ENCODE measurements at regions not wholly inside any gene's neighbourhood (a gene's known extent, or its start where the extent isn't known, plus 50 kb on each side); places are given as distances from the start of the nearest gene placed in this dataset.

DNA sequence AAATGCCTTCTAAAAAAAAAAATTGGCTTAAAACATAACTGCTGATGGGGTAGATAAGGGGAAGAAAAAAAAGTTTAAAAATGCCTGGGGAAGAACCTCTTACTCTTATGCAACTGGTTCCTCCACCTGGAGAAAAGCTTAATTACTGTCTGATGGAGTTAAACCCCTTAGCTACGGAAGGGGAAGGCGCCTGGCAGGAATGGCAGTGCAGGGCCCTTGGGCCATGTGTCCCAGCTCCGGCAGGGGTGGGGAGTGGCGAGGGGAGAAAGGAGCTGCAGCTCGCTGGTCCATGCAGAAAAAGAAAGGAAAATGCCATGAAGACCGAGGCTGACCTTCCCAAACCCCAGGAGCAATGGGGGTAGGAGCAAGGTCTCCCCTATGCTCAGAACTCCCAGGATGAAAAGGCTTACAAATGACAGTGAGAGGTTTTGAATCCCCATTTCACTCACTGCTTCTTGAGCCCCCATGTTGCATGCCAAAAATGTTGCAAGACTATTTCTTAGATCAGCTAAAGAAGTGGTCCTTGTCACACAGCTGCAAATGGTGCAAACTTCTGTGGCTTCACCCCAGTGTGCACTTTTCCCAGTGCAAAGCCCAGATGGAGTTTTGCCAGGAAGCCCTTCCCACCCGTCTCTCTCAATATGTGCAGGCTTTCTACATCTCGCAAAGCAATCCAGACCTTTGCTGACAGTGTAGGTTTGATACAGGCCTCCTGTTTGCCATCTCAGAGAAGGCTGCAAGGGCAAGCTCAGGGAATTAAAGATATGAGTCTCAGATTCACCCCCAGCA is 204.8 kb upstream of the CT83 start:
- no peak for DNase-seq (ENCODE audit: low read depth)
- in situ Hi-C loops (cut with HindIII; ENCODE audit: low pct_unique_long_range_greater_than_20kb, low sequenced_read_pairs): no loop called here

DNA sequence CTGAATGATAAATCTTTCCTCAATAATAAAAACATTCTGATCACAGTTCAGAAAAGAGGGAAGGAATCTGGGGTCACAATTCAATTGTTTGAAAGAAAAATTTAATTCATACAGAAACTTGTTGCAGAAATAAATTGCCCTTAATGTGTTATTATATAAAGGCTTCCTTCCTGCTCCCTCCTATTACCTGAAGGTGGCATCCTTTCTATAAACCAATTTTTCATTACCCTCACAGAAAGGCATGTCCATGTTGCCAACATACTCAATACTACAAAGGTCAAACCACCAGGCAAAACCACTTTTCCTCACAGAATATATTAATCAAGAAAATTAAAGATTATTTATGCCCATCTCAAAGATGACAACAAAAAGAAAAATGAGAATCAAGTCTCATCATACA is 194.3 kb upstream of the CT83 start:
- in situ Hi-C loops (cut with HindIII; ENCODE audit: low pct_unique_long_range_greater_than_20kb, low sequenced_read_pairs): no loop called here
- no peak for DNase-seq (ENCODE audit: low read depth)

DNA sequence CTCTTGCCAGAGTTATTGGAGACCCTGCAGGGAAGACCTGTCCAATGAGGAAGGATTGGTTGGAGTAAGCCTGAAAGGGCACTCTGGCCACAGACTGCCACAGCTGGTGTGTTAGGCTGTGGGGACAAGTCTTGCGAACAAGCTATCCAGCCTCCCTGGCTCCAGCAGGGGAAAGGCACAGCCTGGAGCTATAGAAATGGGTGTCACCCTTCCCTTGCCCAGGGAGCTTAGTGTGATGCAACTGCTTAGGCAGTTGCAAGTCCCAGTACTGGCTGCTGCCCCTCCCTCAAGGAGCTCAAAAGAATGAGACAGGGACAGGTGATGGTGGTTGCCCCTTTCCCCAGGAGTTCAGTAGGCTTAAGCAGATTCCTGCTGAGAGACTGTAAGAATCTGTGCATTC is 165.7 kb upstream of the CT83 start:
- no peak for DNase-seq (ENCODE audit: low read depth)
- in situ Hi-C loops (cut with HindIII; ENCODE audit: low pct_unique_long_range_greater_than_20kb, low sequenced_read_pairs): no loop called here

DNA sequence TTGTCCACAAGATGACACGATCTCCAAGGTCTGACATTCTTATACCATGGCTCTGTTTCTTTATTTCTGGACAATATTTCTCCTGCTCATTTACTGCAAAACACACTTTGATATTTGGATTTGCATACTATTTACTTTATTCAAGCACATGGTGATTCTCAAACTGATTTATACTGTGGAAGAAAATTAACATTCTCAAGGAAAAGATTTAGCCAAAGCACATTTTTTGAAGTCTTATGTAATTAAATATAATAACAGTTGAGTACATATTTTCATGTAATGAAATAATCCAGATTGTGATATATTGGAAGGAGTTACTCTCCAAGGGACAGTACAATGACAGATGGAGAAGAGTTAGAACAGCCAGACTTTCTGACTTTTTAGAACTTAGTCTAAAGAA is 155.8 kb upstream of the CT83 start:
- DNase-seq (ENCODE audit: low read depth): no peak
- in situ Hi-C loops (cut with HindIII; ENCODE audit: low pct_unique_long_range_greater_than_20kb, low sequenced_read_pairs): no loop called here

DNA sequence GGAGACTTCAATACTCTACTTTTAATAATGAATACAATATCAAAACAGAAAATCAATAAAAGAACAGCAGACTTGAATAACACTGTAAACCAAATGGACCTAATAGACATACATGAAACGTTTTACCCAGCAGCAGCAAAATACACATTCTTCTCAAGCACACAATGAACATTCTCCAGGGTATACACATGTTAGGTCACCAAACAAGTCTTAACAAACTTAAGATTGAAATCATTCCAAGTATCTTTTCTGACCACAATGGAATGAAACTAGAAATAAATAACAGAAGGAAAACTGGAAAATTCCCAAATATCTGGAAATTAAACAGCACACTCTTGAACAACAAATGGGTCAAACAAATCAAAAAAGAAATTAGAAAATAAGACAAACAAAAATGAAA is 145.0 kb upstream of the CT83 start:
- no peak for DNase-seq (ENCODE audit: low read depth)
- in situ Hi-C loops (cut with HindIII; ENCODE audit: low pct_unique_long_range_greater_than_20kb, low sequenced_read_pairs): no loop called here

DNA sequence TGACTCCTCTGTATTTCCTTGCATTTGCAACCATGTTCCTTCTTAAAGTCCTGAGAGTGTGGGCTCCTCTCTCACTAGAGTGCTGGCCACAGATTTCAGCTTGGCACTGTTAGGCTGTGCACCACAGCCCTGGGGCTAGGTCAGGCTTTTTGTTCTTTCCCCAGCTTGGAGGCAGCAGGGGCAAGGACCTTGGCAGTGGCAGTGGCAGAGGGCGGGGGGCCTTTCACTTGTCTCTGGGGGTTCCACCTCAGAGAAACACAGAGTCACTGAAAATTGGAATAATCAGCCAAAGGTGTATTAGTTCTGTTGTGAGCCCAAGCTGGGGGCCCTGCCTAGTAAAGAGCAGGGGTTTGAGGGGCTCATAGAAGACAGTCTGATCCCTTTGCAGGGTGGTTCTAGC is 142.8 kb upstream of the CT83 start:
- no peak for DNase-seq (ENCODE audit: low read depth)
- in situ Hi-C loops (cut with HindIII; ENCODE audit: low pct_unique_long_range_greater_than_20kb, low sequenced_read_pairs): no loop called here

DNA sequence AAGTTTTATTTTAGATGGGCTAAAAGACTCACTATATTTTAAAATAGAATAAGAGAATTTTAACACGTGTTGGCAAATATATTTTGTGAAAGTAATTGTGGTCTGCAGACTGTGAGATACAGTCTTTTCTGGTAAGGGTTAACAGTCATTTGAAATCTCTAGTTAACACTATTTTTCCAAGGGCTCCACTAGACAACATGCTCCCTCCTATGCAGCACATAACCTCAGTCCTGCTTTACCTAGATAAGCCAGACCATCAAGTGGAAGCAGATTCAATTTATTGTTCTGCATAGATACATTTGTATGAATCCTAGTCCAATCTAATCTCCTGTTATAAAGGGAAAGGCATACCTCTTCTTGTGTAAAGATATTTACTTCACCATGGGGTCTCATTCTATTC is 133.2 kb upstream of the CT83 start:
- in situ Hi-C loops (cut with HindIII; ENCODE audit: low pct_unique_long_range_greater_than_20kb, low sequenced_read_pairs): no loop called here
- no peak for DNase-seq (ENCODE audit: low read depth)
